ENCODE measurements at regions not wholly inside any gene's neighbourhood (a gene's known extent, or its start where the extent isn't known, plus 50 kb on each side); places are given as distances from the start of the nearest gene placed in this dataset.

GRCh38 chr14:58733451-58734208 is 95.9 kb downstream of the DACT1 start:
- H3K9me3 Mint-ChIP-seq (ENCODE audit: unreplicated experiment): no peaks in the 10 kb centered on the region
- DNase-seq (ENCODE audit: extremely low spot score, unreplicated experiment): no peak
- peaks cover 35% of the 10 kb centered on the region for H3K4me1 Mint-ChIP-seq (ENCODE audit: unreplicated experiment)
- no peaks in the 10 kb centered on the region for H3K36me3 Mint-ChIP-seq (ENCODE audit: unreplicated experiment)
- TF ChIP-seq CTCF (IDR thresholded peaks at IDR 0.05): no peak
- no peak overlapping the region for H3K27ac Mint-ChIP-seq (ENCODE audit: unreplicated experiment)
- no peak overlapping the region for H3K4me3 Mint-ChIP-seq (ENCODE audit: unreplicated experiment)
- H3K27me3 Mint-ChIP-seq (ENCODE audit: unreplicated experiment): no peaks in the 10 kb centered on the region

DNA sequence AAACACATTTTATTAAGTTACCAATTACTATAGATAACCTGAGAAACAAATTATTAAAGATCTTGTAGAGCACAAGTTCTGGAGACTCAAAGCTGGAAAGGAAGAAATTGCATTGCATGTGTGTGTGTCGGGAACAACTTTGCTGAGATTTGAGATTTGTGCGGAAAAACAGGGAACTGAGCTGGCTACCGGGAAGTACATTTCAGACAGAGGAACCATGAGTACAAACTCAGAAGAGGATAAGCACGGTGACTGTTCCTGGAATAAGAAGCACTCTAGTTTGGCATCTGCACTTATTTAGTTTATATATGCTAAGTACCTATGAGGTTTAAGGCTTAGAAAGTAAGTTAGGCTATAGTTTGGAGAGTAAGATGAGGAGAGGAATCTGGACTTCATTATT is 97.8 kb downstream of the DACT1 start:
- Mint-ChIP-seq H3K27me3 (ENCODE audit: unreplicated experiment) (no peaks in the 10 kb centered on the region), H3K27ac (ENCODE audit: unreplicated experiment) (no peak overlapping the region), H3K36me3 (ENCODE audit: unreplicated experiment) (no peaks in the 10 kb centered on the region), H3K4me1 (ENCODE audit: unreplicated experiment) (peaks cover 51% of the 10 kb centered on the region), H3K4me3 (ENCODE audit: unreplicated experiment) (no peak overlapping the region), H3K9me3 (ENCODE audit: unreplicated experiment) (no peaks in the 10 kb centered on the region)
- no peak for TF ChIP-seq CTCF (IDR thresholded peaks at IDR 0.05)
- DNase-seq (ENCODE audit: extremely low spot score, unreplicated experiment): no peak

DNA sequence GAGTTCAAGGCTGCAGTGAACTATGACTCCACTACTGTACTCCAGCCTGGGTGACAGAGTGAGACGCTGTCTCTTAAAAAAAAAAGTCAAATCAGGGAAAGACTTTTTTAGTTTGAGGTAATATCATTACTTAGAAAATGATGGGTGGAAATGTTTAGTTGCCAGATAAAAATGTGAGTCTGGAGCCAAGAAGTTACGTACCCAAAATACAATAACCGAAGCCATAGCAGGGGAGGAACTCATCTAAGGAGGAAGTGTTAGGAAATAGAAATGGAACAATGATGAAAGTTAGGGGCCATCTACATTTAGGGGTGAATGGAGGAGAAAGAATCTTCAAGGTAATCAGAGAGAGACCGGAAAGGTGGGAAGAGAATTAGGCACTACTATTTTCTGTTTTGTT is 98.8 kb downstream of the DACT1 start:
- no peak overlapping the region for H3K4me3 Mint-ChIP-seq (ENCODE audit: unreplicated experiment)
- DNase-seq (ENCODE audit: extremely low spot score, unreplicated experiment): no peak
- no peaks in the 10 kb centered on the region for H3K9me3 Mint-ChIP-seq (ENCODE audit: unreplicated experiment)
- peaks cover 43% of the 10 kb centered on the region for H3K4me1 Mint-ChIP-seq (ENCODE audit: unreplicated experiment)
- TF ChIP-seq CTCF (IDR thresholded peaks at IDR 0.05): no peak
- no peaks in the 10 kb centered on the region for H3K27me3 Mint-ChIP-seq (ENCODE audit: unreplicated experiment)
- no peak overlapping the region for H3K27ac Mint-ChIP-seq (ENCODE audit: unreplicated experiment)
- H3K36me3 Mint-ChIP-seq (ENCODE audit: unreplicated experiment): no peaks in the 10 kb centered on the region

DNA sequence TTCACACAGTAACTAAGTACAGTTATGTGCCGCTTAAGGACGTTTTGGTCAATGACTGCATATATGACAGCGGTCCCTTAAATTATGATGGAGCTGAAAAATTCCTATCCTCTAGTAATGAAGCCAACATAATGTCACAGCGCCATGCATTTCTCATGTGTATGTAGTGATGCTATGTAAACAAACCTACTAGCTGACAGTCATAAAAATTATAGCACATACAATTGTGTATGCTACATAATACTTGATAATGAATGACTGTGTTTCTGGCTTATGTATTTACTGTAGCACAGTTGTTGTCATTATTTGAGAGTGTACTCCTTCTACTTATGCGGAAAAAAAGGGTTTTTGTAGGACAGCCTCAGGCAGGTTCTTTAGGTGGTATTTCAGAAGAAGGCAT is 99.7 kb downstream of the DACT1 start:
- Mint-ChIP-seq H3K27me3 (ENCODE audit: unreplicated experiment) (no peaks in the 10 kb centered on the region), H3K36me3 (ENCODE audit: unreplicated experiment) (no peaks in the 10 kb centered on the region), H3K4me3 (ENCODE audit: unreplicated experiment) (no peak overlapping the region), H3K27ac (ENCODE audit: unreplicated experiment) (peak overlapping the region; percentile 9), H3K9me3 (ENCODE audit: unreplicated experiment) (no peaks in the 10 kb centered on the region), H3K4me1 (ENCODE audit: unreplicated experiment) (peaks cover 36% of the 10 kb centered on the region)
- no peak for TF ChIP-seq CTCF (IDR thresholded peaks at IDR 0.05)
- DNase-seq (ENCODE audit: extremely low spot score, unreplicated experiment): no peak

- TF ChIP-seq CTCF (IDR thresholded peaks at IDR 0.05): no peak
- H3K9me3 Mint-ChIP-seq (ENCODE audit: unreplicated experiment): no peaks in the 10 kb centered on the region
- no peak overlapping the region for H3K4me3 Mint-ChIP-seq (ENCODE audit: unreplicated experiment)
- H3K27me3 Mint-ChIP-seq (ENCODE audit: unreplicated experiment): no peaks in the 10 kb centered on the region
- H3K4me1 Mint-ChIP-seq (ENCODE audit: unreplicated experiment): peaks cover 36% of the 10 kb centered on the region
- no peak for DNase-seq (ENCODE audit: extremely low spot score, unreplicated experiment)
- H3K27ac Mint-ChIP-seq (ENCODE audit: unreplicated experiment): no peak overlapping the region
- no peaks in the 10 kb centered on the region for H3K36me3 Mint-ChIP-seq (ENCODE audit: unreplicated experiment)
Measured at GRCh38 chr14:58738189-58738836, 100.6 kb downstream of the DACT1 start.

Data from osteocyte (in vitro differentiated cells).